ENCODE measurements at regions not wholly inside any gene's neighbourhood (a gene's known extent, or its start where the extent isn't known, plus 50 kb on each side); places are given as distances from the start of the nearest gene placed in this dataset.

GRCh38 chr5:106854105-106854687 is 816.5 kb downstream of the EFNA5 start:
- no peaks in the 10 kb centered on the region for H3K9me2 ChIP-seq (replicated peaks; ENCODE audit: insufficient read depth)
- H3K36me3 ChIP-seq (replicated peaks; ENCODE audit: insufficient read depth, low read depth) = no peaks in the 10 kb centered on the region
- H3K79me2 ChIP-seq = no peaks in the 10 kb centered on the region

GRCh38 chr5:106853266-106853665 is 817.5 kb downstream of the EFNA5 start:
- no peak overlapping the region for H3K4me3 ChIP-seq
- H3K4me1 ChIP-seq (ENCODE audit: insufficient read depth) = peaks cover 17% of the 10 kb centered on the region
- H3K36me3 ChIP-seq (replicated peaks; ENCODE audit: insufficient read depth, low read depth) = no peaks in the 10 kb centered on the region
- no peaks in the 10 kb centered on the region for H4K20me1 ChIP-seq (ENCODE audit: insufficient read depth, poor library complexity, severe bottlenecking)
- TF ChIP-seq CTCF (IDR thresholded peaks at IDR 0.05; ENCODE audit: poor library complexity) = no peak
- TF ChIP-seq EZH2 (IDR thresholded peaks at IDR 0.05; ENCODE audit: borderline replicate concordance) = no peak
- no peak for TF ChIP-seq EZH2phosphoT487 (IDR thresholded peaks at IDR 0.05; ENCODE audit: low read depth, severe bottlenecking, unreplicated experiment)
- H3K79me2 ChIP-seq = no peaks in the 10 kb centered on the region
- 63% methylated on average over 4 of the region's 4 CpGs for WGBS (ENCODE audit: low lambda C conversion rate, missing lambda C conversion rate)
- no peaks in the 10 kb centered on the region for H3K9me3 ChIP-seq (ENCODE audit: low read depth)
- H3K27ac ChIP-seq = no peak overlapping the region
- no peak overlapping the region for H2AFZ ChIP-seq
- H3K9me2 ChIP-seq (replicated peaks; ENCODE audit: insufficient read depth) = no peaks in the 10 kb centered on the region
- peak overlapping the region; percentile 9 for H3K4me2 ChIP-seq
- H3K27me3 ChIP-seq = no peaks in the 10 kb centered on the region
- DNase-seq (ENCODE audit: low spot score) = no peak

More at GRCh38 chr5:106854105-106854687, 816.5 kb downstream of the EFNA5 start:
- no peak overlapping the region for H3K27ac ChIP-seq
- H3K4me1 ChIP-seq (ENCODE audit: insufficient read depth) = peaks cover 17% of the 10 kb centered on the region
- H3K4me2 ChIP-seq = no peak overlapping the region
- 95% methylated on average over 1 of the region's 1 CpG for WGBS (ENCODE audit: low lambda C conversion rate, missing lambda C conversion rate)
- H2AFZ ChIP-seq = no peak overlapping the region
- no peaks in the 10 kb centered on the region for H3K9me3 ChIP-seq (ENCODE audit: low read depth)
- no peak overlapping the region for H3K4me3 ChIP-seq
- no peak for TF ChIP-seq CTCF (IDR thresholded peaks at IDR 0.05; ENCODE audit: poor library complexity)
- no peak for TF ChIP-seq EZH2phosphoT487 (IDR thresholded peaks at IDR 0.05; ENCODE audit: low read depth, severe bottlenecking, unreplicated experiment)
- TF ChIP-seq EZH2 (IDR thresholded peaks at IDR 0.05; ENCODE audit: borderline replicate concordance) = no peak
- DNase-seq (ENCODE audit: low spot score) = no peak
- H3K27me3 ChIP-seq = no peaks in the 10 kb centered on the region
- H4K20me1 ChIP-seq (ENCODE audit: insufficient read depth, poor library complexity, severe bottlenecking) = no peaks in the 10 kb centered on the region

- Histone ChIP-seq H3K9me2 (replicated peaks; ENCODE audit: insufficient read depth) (no peaks in the 10 kb centered on the region), H3K4me2 (peak overlapping the region; percentile 17), H4K20me1 (ENCODE audit: insufficient read depth, poor library complexity, severe bottlenecking) (no peaks in the 10 kb centered on the region), H3K79me2 (no peaks in the 10 kb centered on the region), H3K9me3 (ENCODE audit: low read depth) (no peaks in the 10 kb centered on the region), H3K4me3 (no peak overlapping the region), H3K36me3 (replicated peaks; ENCODE audit: insufficient read depth, low read depth) (no peaks in the 10 kb centered on the region), H3K27me3 (no peaks in the 10 kb centered on the region), H3K27ac (no peak overlapping the region), H2AFZ (no peak overlapping the region), H3K4me1 (ENCODE audit: insufficient read depth) (peaks cover 17% of the 10 kb centered on the region)
- whole genome bisulfite sequencing (ENCODE audit: low lambda C conversion rate, missing lambda C conversion rate) = 55% methylated on average over 3 of the region's 3 CpGs
- TF ChIP-seq EZH2 (IDR thresholded peaks at IDR 0.05; ENCODE audit: borderline replicate concordance) (no peak), CTCF (IDR thresholded peaks at IDR 0.05; ENCODE audit: poor library complexity) (no peak), EZH2phosphoT487 (IDR thresholded peaks at IDR 0.05; ENCODE audit: low read depth, severe bottlenecking, unreplicated experiment) (no peak)
- no peak for DNase-seq (ENCODE audit: low spot score)
Observed at GRCh38 chr5:106849266-106849665, 821.5 kb downstream of the EFNA5 start.
